D721Med (cell line): ENCODE measurements at regions not wholly inside any gene's neighbourhood (a gene's known extent, or its start where the extent isn't known, plus 50 kb on each side); places are given as distances from the start of the nearest gene placed in this dataset.

Source experiments
- DNase-seq: peaks from one replicate; pipeline ENCODE4 v3.0.0; 2011; ENCODE audit warnings: low spot score; ENCODE audit not compliant: insufficient read length
- FAIRE-seq: peaks from 2 replicates; lab custom pipeline; 2011; peaks lifted over from hg19 to GRCh38; lab: Jason Lieb, UNC
- CTCF ChIP-seq: IDR thresholded peaks from 2 replicates; pipeline ENCODE4 v1.5.1; 2012; ENCODE audit warnings: mild to moderate bottlenecking, control low read depth; ENCODE audit not compliant: insufficient read depth; ENCODE audit errors: missing control alignments

- TF ChIP-seq CTCF, result no peak
- no peak for FAIRE-seq
- DNase-seq, result no peak
Observed at GRCh38 chr16:35873472-35873871, 2414.1 kb downstream of the TP53TG3F start.

- FAIRE-seq, result no peak
- DNase-seq, result no peak
- no peak for TF ChIP-seq CTCF
Observed at GRCh38 chr16:35881654-35882053, 2422.2 kb downstream of the TP53TG3F start.

- TF ChIP-seq CTCF, result no peak
- DNase-seq, result no peak
- no peak for FAIRE-seq
Observed at GRCh38 chr16:35906440-35906839, 2447.0 kb downstream of the TP53TG3F start.

- DNase-seq (no peak), FAIRE-seq (no peak)
- no peak for TF ChIP-seq CTCF
Observed at GRCh38 chr16:35908152-35908551, 2448.7 kb downstream of the TP53TG3F start.

GRCh38 chr16:35908942-35909341, 2449.5 kb downstream of the TP53TG3F start:
- no peak for TF ChIP-seq CTCF
- no peak for FAIRE-seq
- DNase-seq, result no peak

- FAIRE-seq (no peak), DNase-seq (no peak)
- TF ChIP-seq CTCF, result no peak
Observed at GRCh38 chr16:35909351-35909954, 2450.0 kb downstream of the TP53TG3F start.

GRCh38 chr16:35910409-35910808, 2451.0 kb downstream of the TP53TG3F start:
- no peak for TF ChIP-seq CTCF
- DNase-seq (no peak), FAIRE-seq (no peak)
